ENCODE measurements at regions not wholly inside any gene's neighbourhood (a gene's known extent, or its start where the extent isn't known, plus 50 kb on each side); places are given as distances from the start of the nearest gene placed in this dataset.

- no peaks in the 10 kb centered on the region for H3K4me1 ChIP-seq (ENCODE audit: control insufficient read depth, insufficient read depth, low read length)
- H3K9ac ChIP-seq (ENCODE audit: control insufficient read depth, insufficient read depth, low read length), result no peak overlapping the region
- TF ChIP-seq ZBED1 (IDR thresholded peaks at IDR 0.05; ENCODE audit: borderline replicate concordance), result no peak
- no peak for TF ChIP-seq POLR2AphosphoS2 (IDR thresholded peaks at IDR 0.05; ENCODE audit: low read depth, low read length)
- TF ChIP-seq, protein P1, sequence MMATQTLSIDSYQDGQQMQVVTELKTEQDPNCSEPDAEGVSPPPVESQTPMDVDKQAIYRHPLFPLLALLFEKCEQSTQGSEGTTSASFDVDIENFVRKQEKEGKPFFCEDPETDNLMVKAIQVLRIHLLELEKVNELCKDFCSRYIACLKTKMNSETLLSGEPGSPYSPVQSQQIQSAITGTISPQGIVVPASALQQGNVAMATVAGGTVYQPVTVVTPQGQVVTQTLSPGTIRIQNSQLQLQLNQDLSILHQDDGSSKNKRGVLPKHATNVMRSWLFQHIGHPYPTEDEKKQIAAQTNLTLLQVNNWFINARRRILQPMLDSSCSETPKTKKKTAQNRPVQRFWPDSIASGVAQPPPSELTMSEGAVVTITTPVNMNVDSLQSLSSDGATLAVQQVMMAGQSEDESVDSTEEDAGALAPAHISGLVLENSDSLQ (IDR thresholded peaks at IDR 0.05), result no peak
- TF ChIP-seq CREM (IDR thresholded peaks at IDR 0.05; ENCODE audit: low read depth), result no peak
- TF ChIP-seq, protein P2, sequence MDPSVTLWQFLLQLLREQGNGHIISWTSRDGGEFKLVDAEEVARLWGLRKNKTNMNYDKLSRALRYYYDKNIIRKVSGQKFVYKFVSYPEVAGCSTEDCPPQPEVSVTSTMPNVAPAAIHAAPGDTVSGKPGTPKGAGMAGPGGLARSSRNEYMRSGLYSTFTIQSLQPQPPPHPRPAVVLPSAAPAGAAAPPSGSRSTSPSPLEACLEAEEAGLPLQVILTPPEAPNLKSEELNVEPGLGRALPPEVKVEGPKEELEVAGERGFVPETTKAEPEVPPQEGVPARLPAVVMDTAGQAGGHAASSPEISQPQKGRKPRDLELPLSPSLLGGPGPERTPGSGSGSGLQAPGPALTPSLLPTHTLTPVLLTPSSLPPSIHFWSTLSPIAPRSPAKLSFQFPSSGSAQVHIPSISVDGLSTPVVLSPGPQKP (IDR thresholded peaks at IDR 0.05; ENCODE audit: low read depth, low read length), result no peak
- TF ChIP-seq TAF1 (IDR thresholded peaks at IDR 0.05; ENCODE audit: borderline replicate concordance, low read depth, low read length), result no peak
- no peak for TF ChIP-seq SUZ12 (IDR thresholded peaks at IDR 0.05; ENCODE audit: unreplicated experiment)
- TF ChIP-seq SKIL (IDR thresholded peaks at IDR 0.05; ENCODE audit: low read depth, poor library complexity, severe bottlenecking), result no peak
- TF ChIP-seq, protein P3, sequence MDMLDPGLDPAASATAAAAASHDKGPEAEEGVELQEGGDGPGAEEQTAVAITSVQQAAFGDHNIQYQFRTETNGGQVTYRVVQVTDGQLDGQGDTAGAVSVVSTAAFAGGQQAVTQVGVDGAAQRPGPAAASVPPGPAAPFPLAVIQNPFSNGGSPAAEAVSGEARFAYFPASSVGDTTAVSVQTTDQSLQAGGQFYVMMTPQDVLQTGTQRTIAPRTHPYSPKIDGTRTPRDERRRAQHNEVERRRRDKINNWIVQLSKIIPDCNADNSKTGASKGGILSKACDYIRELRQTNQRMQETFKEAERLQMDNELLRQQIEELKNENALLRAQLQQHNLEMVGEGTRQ (IDR thresholded peaks at IDR 0.05; ENCODE audit: borderline replicate concordance, low read depth, low read length), result no peak
- TF ChIP-seq TBL1XR1 (IDR thresholded peaks at IDR 0.05; ENCODE audit: low read depth, low read length), result no peak
- TF ChIP-seq PML (IDR thresholded peaks at IDR 0.05; ENCODE audit: low read length), result no peak
- TF ChIP-seq, protein P4, sequence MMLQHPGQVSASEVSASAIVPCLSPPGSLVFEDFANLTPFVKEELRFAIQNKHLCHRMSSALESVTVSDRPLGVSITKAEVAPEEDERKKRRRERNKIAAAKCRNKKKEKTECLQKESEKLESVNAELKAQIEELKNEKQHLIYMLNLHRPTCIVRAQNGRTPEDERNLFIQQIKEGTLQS (IDR thresholded peaks at IDR 0.05; ENCODE audit: borderline replicate concordance, extremely low read depth, low read depth, low read length), result no peak
- H3K27ac ChIP-seq (ENCODE audit: control insufficient read depth, insufficient read depth), result no peak overlapping the region
- no peak overlapping the region for H3K4me3 ChIP-seq
- intact Hi-C loops (cut with micrococcal nuclease; ENCODE audit: unreplicated experiment) (no loop called here), in situ Hi-C loops (cut with MboI) (no loop called here)
- ChIA-PET RAD21 (ENCODE audit: unreplicated experiment) (no interaction called here), POLR2A (no interaction called here), SMC1A (ENCODE audit: uncharacterized antibody, unreplicated experiment) (no interaction called here), CTCF (no interaction called here)
- FAIRE-seq, result no peak
- H3K79me2 ChIP-seq (ENCODE audit: control insufficient read depth, insufficient read depth, low read length), result no peaks in the 10 kb centered on the region
- H3K4me2 ChIP-seq (ENCODE audit: control insufficient read depth, insufficient read depth), result no peak overlapping the region
- no peaks in the 10 kb centered on the region for H3K36me3 ChIP-seq (ENCODE audit: control insufficient read depth in 2 of 2, insufficient read depth in 2 of 2, low read length in 1 of 2)
- H3K9me3 ChIP-seq (replicated peaks; ENCODE audit: control insufficient read depth, insufficient read depth, low read length), result no peaks in the 10 kb centered on the region
- H4K20me1 ChIP-seq (ENCODE audit: control insufficient read depth, insufficient read depth), result no peaks in the 10 kb centered on the region
- H3K27me3 ChIP-seq (replicated peaks in 1 of 2; ENCODE audit: control insufficient read depth in 2 of 2, insufficient read depth in 2 of 2, low read length in 1 of 2), result no peaks in the 10 kb centered on the region
- 0% methylated on average over 2 of the region's 2 CpGs for WGBS (ENCODE audit: insufficient coverage, insufficient replicate concordance, low lambda C conversion rate, missing lambda C conversion rate)
- H2AFZ ChIP-seq (ENCODE audit: control insufficient read depth, low read depth, low read length), result no peak overlapping the region
- no peak for DNase-seq (ENCODE audit: low read depth, low spot score)
- no TSS peak for BruUV-seq (replicated peaks)
- ATAC-seq, result no peak
These were observed 675.2 kb upstream of the WWC1 start for GRCh38 chr5:167616043-167616890.

All from GM12878 (cell line).